DOHH2 (cell line): ENCODE measurements at regions not wholly inside any gene's neighbourhood (a gene's known extent, or its start where the extent isn't known, plus 50 kb on each side); places are given as distances from the start of the nearest gene placed in this dataset.

Source experiments
- EZH2phosphoT487 ChIP-seq: fragments of 200-600 bp; sonication (generic); IDR thresholded peaks from 2 replicates; pipeline ENCODE4 v1.6.1; 2017; ENCODE audit warnings: borderline replicate concordance, mild to moderate bottlenecking, antibody characterized with exemption, low read length, moderate library complexity, mixed read lengths
- TF ChIP-seq, protein P1 (sequence below): fragments of 200-600 bp; sonication (generic); IDR thresholded peaks from one replicate; pipeline ENCODE4 v1.5.1; 2014; ENCODE audit warnings: antibody characterized with exemption, mild to moderate bottlenecking, low read depth, low read length; ENCODE audit not compliant: poor library complexity, severe bottlenecking

DNA sequence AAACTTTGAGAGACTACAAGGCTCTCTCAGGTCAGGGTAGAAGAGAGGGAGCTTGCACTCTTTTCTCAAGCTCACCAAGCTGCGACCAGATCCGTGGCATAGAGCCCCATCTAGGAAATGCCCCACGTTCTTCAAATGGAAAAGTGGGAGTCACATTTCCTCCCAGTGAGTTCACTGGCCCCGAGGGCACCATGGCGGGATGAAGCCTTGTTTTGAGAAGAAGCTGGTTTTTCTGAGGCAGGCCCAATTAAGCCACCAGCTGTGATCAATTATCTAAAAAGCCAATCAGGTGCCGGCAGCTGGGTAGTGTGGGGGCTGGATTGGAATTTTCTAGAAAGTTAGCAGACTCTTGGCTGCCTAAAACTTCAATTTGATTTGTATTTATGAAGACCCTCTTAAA, 101.4 kb downstream of the ZNF365 start:
- TF ChIP-seq, protein P1, sequence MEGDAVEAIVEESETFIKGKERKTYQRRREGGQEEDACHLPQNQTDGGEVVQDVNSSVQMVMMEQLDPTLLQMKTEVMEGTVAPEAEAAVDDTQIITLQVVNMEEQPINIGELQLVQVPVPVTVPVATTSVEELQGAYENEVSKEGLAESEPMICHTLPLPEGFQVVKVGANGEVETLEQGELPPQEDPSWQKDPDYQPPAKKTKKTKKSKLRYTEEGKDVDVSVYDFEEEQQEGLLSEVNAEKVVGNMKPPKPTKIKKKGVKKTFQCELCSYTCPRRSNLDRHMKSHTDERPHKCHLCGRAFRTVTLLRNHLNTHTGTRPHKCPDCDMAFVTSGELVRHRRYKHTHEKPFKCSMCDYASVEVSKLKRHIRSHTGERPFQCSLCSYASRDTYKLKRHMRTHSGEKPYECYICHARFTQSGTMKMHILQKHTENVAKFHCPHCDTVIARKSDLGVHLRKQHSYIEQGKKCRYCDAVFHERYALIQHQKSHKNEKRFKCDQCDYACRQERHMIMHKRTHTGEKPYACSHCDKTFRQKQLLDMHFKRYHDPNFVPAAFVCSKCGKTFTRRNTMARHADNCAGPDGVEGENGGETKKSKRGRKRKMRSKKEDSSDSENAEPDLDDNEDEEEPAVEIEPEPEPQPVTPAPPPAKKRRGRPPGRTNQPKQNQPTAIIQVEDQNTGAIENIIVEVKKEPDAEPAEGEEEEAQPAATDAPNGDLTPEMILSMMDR: no peak
- TF ChIP-seq EZH2phosphoT487: no peak
